ENCODE measurements at regions not wholly inside any gene's neighbourhood (a gene's known extent, or its start where the extent isn't known, plus 50 kb on each side); places are given as distances from the start of the nearest gene placed in this dataset.
"Not testable (repeated sequence)": the region's sequence is repeated elsewhere in the genome, so short reads cannot be mapped to it uniquely, and the experiment has no call there.

DNA sequence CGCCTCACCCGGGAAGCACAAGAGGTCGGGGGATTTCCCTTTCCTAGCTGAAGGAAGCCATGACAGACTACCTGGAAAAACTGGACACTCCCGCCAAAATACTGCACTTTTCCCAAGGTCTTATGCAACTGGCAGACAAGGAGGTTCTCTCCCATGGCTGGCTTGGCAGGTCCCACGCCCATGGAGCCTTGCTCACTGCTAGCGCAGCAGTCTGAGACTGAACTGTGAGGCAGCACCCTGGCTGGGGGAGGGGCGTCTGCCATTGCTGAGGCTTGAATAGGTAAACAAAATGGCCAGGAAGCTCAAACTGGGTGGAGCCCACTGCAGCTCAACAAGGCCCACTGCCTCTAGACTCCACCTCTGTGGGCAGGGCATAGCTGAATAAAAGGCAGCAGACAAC lies 92.1 kb downstream of the C4BPA start:
- H3K9me3 ChIP-seq (replicated peaks in 1 of 11) = peaks cover 3 to 39% (median 15%) of the 10 kb centered on the region in 11 experiments; a peak in 19 of 22 replicates
- not testable (repeated sequence) for H3K36me3 ChIP-seq, H3K4me3 ChIP-seq, H3K27ac ChIP-seq, H3K27me3 ChIP-seq, H4K20me1 ChIP-seq, H3K9ac ChIP-seq, H3K4me2 ChIP-seq
- H3K4me1 ChIP-seq = peaks cover 0 to 54% (median 0%) of the 10 kb centered on the region in 10 experiments; a peak in 6 of 20 replicates

GRCh38 chr1:207201534-207201933 lies 97.5 kb downstream of the C4BPA start:
- Histone ChIP-seq H3K9me3 (replicated peaks in 1 of 11) (peaks cover 0 to 29% (median 6%) of the 10 kb centered on the region in 11 experiments; a peak in 15 of 22 replicates), H3K4me1 (peaks cover 0 to 50% (median 2%) of the 10 kb centered on the region in 10 experiments; a peak in 7 of 20 replicates)
- not testable (repeated sequence) for H3K36me3 ChIP-seq, H3K4me3 ChIP-seq, H3K4me2 ChIP-seq, H4K20me1 ChIP-seq, H3K9ac ChIP-seq, H3K27ac ChIP-seq, H3K27me3 ChIP-seq

DNA sequence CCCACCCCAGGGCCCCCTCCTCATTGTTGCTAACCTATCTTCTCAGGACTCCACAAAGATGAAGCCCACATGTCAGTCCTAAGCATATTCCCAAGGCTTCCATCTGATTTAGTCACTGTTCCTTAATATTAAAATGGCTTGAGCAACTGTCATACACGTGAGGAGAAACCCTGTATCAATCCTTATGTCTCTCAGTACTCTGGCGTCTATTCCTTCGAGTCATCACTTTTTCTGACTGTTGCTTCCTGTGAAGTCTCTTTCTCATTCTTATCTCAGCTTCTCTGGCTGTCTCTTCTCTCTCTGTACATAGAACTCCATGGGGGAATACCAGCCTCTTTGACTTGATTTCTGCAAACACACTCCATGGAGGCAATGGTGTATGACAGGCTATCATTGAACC lies 98.4 kb downstream of the C4BPA start:
- Histone ChIP-seq H3K9ac (no peak overlapping the region), H3K27ac (peak overlapping the region in 3 of 11 experiments; percentile 14 to 34 (median 16); a peak in 4 of 22 replicates), H3K4me3 (no peak overlapping the region), H4K20me1 (no peaks in the 10 kb centered on the region), H3K27me3 (no peaks in the 10 kb centered on the region), H3K9me3 (replicated peaks in 1 of 11) (peaks cover 0 to 29% (median 10%) of the 10 kb centered on the region in 11 experiments; a peak in 14 of 22 replicates), H3K4me2 (peak overlapping the region in 3 of 11 experiments; percentile 51 to 77 (median 56); a peak in 6 of 22 replicates), H3K36me3 (no peaks in the 10 kb centered on the region), H3K4me1 (peaks cover 0 to 53% (median 2%) of the 10 kb centered on the region in 10 experiments; a peak in 7 of 20 replicates)
- TF ChIP-seq Cebpa-rat (IDR thresholded peaks at IDR 0.05) = no peak

- Histone ChIP-seq H3K27me3 (no peaks in the 10 kb centered on the region), H4K20me1 (no peaks in the 10 kb centered on the region), H3K36me3 (no peaks in the 10 kb centered on the region), H3K9ac (no peak overlapping the region), H3K4me2 (peak overlapping the region in 3 of 11 experiments; percentile 51 to 77 (median 56); a peak in 5 of 22 replicates), H3K4me1 (peaks cover 0 to 53% (median 2%) of the 10 kb centered on the region in 10 experiments; a peak in 7 of 20 replicates), H3K9me3 (replicated peaks in 1 of 11) (peaks cover 0 to 23% (median 8%) of the 10 kb centered on the region in 11 experiments; a peak in 13 of 22 replicates), H3K4me3 (no peak overlapping the region), H3K27ac (peak overlapping the region in 3 of 11 experiments; percentile 1 to 34 (median 16); a peak in 3 of 22 replicates)
- TF ChIP-seq Cebpa-rat (IDR thresholded peaks at IDR 0.05) = no peak
Measured at GRCh38 chr1:207203541-207203940, 99.5 kb downstream of the C4BPA start.

- Histone ChIP-seq H3K9me3 (replicated peaks in 1 of 11) (peaks cover 0 to 20% (median 7%) of the 10 kb centered on the region in 11 experiments; a peak in 12 of 22 replicates), H3K36me3 (no peaks in the 10 kb centered on the region), H3K27ac (peak overlapping the region in 5 of 11 experiments; percentile 55 to 75 (median 65); a peak in 9 of 22 replicates), H3K27me3 (no peaks in the 10 kb centered on the region), H4K20me1 (no peaks in the 10 kb centered on the region), H3K9ac (peak overlapping the region in 4 of 11 experiments; percentile 12 to 50 (median 42); a peak in 6 of 22 replicates), H3K4me1 (peaks cover 0 to 44% (median 2%) of the 10 kb centered on the region in 10 experiments; a peak in 7 of 20 replicates), H3K4me3 (0 out of 20 replicates have a peak overlapping the region, but pooled peaks of 1 of the 10 experiments have one; percentile 19), H3K4me2 (peak overlapping the region in 4 of 11 experiments; percentile 31 to 83 (median 65); a peak in 7 of 22 replicates)
- TF ChIP-seq Cebpa-rat (IDR thresholded peaks at IDR 0.05) = no peak
Measured at GRCh38 chr1:207205614-207206061, 101.6 kb downstream of the C4BPA start.

DNA sequence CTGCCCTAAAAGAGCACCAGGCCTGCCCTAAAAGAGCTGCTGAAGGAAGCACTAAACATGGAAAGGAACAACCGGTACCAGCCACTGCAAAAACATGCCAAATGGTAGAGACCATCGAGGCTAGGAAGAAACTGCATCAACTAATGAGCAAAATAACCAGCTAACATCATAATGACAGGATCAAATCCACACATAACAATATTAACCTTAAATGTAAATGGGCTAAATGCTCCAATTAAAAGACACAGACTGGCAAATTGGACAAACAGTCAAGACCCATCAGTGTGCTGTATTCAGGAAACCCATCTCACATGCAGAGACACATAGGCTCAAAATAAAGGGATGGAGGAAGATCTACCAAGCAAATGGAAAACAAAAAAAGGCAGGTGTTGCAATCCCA lies 104.7 kb downstream of the C4BPA start:
- not testable (repeated sequence) for H3K36me3 ChIP-seq, H3K27me3 ChIP-seq, H3K9ac ChIP-seq, H3K27ac ChIP-seq, H4K20me1 ChIP-seq, H3K4me2 ChIP-seq, H3K4me3 ChIP-seq
- Histone ChIP-seq H3K9me3 (replicated peaks in 1 of 11) (peaks cover 0 to 14% (median 4%) of the 10 kb centered on the region in 11 experiments; a peak in 10 of 22 replicates), H3K4me1 (peaks cover 0 to 26% (median 2%) of the 10 kb centered on the region in 10 experiments; a peak in 7 of 20 replicates)

GRCh38 chr1:207214453-207214852 lies 107.0 kb upstream of the CD55 start:
- Histone ChIP-seq H3K4me3 (no peak overlapping the region), H3K4me2 (no peak overlapping the region), H3K27ac (no peak overlapping the region), H3K9me3 (replicated peaks in 1 of 11) (peaks cover 9 to 15% (median 10%) of the 10 kb centered on the region in 11 experiments; a peak in 18 of 22 replicates), H3K4me1 (peaks cover 0 to 21% (median 3%) of the 10 kb centered on the region in 10 experiments; a peak in 9 of 20 replicates), H4K20me1 (no peaks in the 10 kb centered on the region), H3K27me3 (no peaks in the 10 kb centered on the region), H3K36me3 (no peaks in the 10 kb centered on the region), H3K9ac (no peak overlapping the region)
- no peak for TF ChIP-seq Cebpa-rat (IDR thresholded peaks at IDR 0.05)

- Histone ChIP-seq H3K27me3 (no peaks in the 10 kb centered on the region), H3K4me2 (peak overlapping the region in 5 of 11 experiments; percentile 10 to 69 (median 60); a peak in 9 of 22 replicates), H3K27ac (no peak overlapping the region), H3K4me1 (peaks cover 0 to 28% (median 3%) of the 10 kb centered on the region in 10 experiments; a peak in 9 of 20 replicates), H3K9ac (no peak overlapping the region), H4K20me1 (no peaks in the 10 kb centered on the region), H3K9me3 (replicated peaks in 1 of 11) (peaks cover 9 to 15% (median 10%) of the 10 kb centered on the region in 11 experiments; a peak in 18 of 22 replicates), H3K36me3 (no peaks in the 10 kb centered on the region), H3K4me3 (no peak overlapping the region)
- TF ChIP-seq Cebpa-rat (IDR thresholded peaks at IDR 0.05) = no peak
Measured at GRCh38 chr1:207217778-207218511, 103.5 kb upstream of the CD55 start.
